Loucy (cell line): ENCODE measurements at regions not wholly inside any gene's neighbourhood (a gene's known extent, or its start where the extent isn't known, plus 50 kb on each side); places are given as distances from the start of the nearest gene placed in this dataset.

ENCODE experiments used
- EZH2phosphoT487 ChIP-seq: fragments of 200-600 bp; IDR thresholded peaks from 2 replicates; pipeline ENCODE4 v1.6.1; 2018; ENCODE audit warnings: antibody characterized with exemption, mild to moderate bottlenecking, moderate library complexity, borderline replicate concordance
- TF ChIP-seq, protein P1 (sequence below): fragments of 200-600 bp; sonication (generic); conservative IDR thresholded peaks from 2 replicates; pipeline ENCODE4 v1.5.1; 2014; ENCODE audit warnings: mild to moderate bottlenecking, antibody characterized with exemption, low read length

DNA sequence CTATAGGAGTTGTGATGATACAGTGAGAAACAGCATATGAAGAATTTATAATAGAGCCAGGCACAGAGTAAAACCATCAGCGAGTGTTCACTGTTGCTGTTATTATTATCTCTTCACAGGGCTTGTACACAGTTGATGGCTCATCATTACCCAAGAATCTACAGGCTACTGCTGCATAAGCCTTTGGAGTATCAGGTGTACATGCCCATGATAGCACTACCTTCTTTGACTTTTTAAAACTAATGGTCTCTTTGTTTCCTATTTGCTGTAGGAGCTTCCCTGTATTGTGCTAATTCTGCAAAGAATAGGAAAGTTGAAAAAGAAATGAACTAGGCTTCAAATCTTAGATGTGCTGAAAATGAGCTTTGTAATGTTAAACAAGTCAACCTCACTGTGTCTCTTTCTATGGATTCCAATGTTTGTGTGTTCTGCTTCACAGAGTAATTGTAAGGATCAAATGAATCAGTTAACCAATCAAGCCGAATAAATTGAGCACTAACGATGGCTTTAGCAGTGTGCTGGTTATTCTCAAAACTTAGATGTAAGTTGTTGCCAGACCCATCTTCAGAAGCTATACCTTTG is 138.8 kb downstream of the TUSC7 start:
- TF ChIP-seq, protein P1, sequence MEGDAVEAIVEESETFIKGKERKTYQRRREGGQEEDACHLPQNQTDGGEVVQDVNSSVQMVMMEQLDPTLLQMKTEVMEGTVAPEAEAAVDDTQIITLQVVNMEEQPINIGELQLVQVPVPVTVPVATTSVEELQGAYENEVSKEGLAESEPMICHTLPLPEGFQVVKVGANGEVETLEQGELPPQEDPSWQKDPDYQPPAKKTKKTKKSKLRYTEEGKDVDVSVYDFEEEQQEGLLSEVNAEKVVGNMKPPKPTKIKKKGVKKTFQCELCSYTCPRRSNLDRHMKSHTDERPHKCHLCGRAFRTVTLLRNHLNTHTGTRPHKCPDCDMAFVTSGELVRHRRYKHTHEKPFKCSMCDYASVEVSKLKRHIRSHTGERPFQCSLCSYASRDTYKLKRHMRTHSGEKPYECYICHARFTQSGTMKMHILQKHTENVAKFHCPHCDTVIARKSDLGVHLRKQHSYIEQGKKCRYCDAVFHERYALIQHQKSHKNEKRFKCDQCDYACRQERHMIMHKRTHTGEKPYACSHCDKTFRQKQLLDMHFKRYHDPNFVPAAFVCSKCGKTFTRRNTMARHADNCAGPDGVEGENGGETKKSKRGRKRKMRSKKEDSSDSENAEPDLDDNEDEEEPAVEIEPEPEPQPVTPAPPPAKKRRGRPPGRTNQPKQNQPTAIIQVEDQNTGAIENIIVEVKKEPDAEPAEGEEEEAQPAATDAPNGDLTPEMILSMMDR = no peak
- TF ChIP-seq EZH2phosphoT487 = no peak
